H1 (cell line): ENCODE measurements at regions not wholly inside any gene's neighbourhood (a gene's known extent, or its start where the extent isn't known, plus 50 kb on each side); places are given as distances from the start of the nearest gene placed in this dataset.

Source experiments
- CBX8 ChIP-seq: fragments of 300-800, 300-1000 bp; sonication (generic); IDR thresholded peaks from 2 replicates; pipeline ENCODE4 v1.7.1; 2016; ENCODE audit warnings: low read depth, low read length, borderline replicate concordance
- FOSL1 ChIP-seq: IDR thresholded peaks from 2 replicates; pipeline ENCODE4 v1.6.1; 2011; ENCODE audit warnings: mild to moderate bottlenecking, low read depth, low read length, moderate library complexity; ENCODE audit not compliant: insufficient read depth
- HDAC2 ChIP-seq, 2 experiments: fragments of 300-600 bp in 1 of 2; sonication (generic) in 1 of 2; IDR thresholded peaks; 2 replicates each; pipeline ENCODE4 v1.6.1; 2011 to 2012; ENCODE audit warnings: low read depth in 2 of 2, low read length in 2 of 2, mild to moderate bottlenecking in 2 of 2, moderate library complexity in 2 of 2, borderline replicate concordance in 1 of 2, inconsistent platforms in 1 of 2
- MAFK ChIP-seq: IDR thresholded peaks from 2 replicates; pipeline ENCODE4 v1.6.1; 2012; ENCODE audit warnings: low read depth, mild to moderate bottlenecking, improper control_type of control experiment, low read length
- NANOG ChIP-seq: IDR thresholded peaks from 2 replicates; pipeline ENCODE4 v1.6.1; 2011; ENCODE audit warnings: low read length, low read depth, mild to moderate bottlenecking, inconsistent platforms; ENCODE audit not compliant: insufficient read depth, poor library complexity, severe bottlenecking
- NRF1 ChIP-seq: IDR thresholded peaks from 2 replicates; pipeline ENCODE4 v1.6.1; 2011; ENCODE audit warnings: mild to moderate bottlenecking, low read depth, low read length, improper control_type of control experiment

GRCh38 chr2:226283796-226284195 is 515.8 kb downstream of the IRS1 start (continued):
- no peak for TF ChIP-seq HDAC2 (IDR thresholded peaks at IDR 0.05; ENCODE audit: borderline replicate concordance in 1 of 2, low read depth in 2 of 2, low read length in 2 of 2)
- TF ChIP-seq FOSL1, result no peak
- no peak for TF ChIP-seq CBX8
- TF ChIP-seq MAFK, result no peak
- TF ChIP-seq NANOG, result no peak
- TF ChIP-seq NRF1, result no peak
